ENCODE measurements at regions not wholly inside any gene's neighbourhood (a gene's known extent, or its start where the extent isn't known, plus 50 kb on each side); places are given as distances from the start of the nearest gene placed in this dataset.

DNA sequence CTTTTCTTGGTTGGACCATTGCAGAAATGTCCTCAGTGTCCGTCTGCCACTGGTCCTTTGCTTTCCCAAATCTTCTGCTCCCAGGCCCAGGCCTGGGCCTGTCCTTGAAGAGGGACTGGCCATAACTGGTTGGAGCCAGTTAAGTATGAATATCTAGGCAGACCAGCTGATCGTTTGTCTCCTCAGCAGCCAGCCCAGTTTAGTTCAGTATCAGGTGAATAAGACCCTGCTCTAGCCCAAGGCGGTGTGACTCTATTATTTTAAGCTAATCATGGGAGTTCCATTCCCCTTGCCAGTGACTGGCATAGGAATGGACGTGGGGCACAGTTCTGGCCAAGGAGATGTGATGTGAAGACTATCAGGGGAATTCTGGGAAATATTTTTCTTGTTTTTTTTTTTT is 73.9 kb upstream of the RASGRF1 start:
- TF ChIP-seq, protein P1, sequence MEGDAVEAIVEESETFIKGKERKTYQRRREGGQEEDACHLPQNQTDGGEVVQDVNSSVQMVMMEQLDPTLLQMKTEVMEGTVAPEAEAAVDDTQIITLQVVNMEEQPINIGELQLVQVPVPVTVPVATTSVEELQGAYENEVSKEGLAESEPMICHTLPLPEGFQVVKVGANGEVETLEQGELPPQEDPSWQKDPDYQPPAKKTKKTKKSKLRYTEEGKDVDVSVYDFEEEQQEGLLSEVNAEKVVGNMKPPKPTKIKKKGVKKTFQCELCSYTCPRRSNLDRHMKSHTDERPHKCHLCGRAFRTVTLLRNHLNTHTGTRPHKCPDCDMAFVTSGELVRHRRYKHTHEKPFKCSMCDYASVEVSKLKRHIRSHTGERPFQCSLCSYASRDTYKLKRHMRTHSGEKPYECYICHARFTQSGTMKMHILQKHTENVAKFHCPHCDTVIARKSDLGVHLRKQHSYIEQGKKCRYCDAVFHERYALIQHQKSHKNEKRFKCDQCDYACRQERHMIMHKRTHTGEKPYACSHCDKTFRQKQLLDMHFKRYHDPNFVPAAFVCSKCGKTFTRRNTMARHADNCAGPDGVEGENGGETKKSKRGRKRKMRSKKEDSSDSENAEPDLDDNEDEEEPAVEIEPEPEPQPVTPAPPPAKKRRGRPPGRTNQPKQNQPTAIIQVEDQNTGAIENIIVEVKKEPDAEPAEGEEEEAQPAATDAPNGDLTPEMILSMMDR (IDR thresholded peaks at IDR 0.05; ENCODE audit: insufficient read depth, low read depth, low read length, missing control alignments), result no peak
- DNase-seq (ENCODE audit: low read depth), result no peak
- no peak overlapping the region for H3K4me3 ChIP-seq (ENCODE audit: low read depth, low read length)

DNA sequence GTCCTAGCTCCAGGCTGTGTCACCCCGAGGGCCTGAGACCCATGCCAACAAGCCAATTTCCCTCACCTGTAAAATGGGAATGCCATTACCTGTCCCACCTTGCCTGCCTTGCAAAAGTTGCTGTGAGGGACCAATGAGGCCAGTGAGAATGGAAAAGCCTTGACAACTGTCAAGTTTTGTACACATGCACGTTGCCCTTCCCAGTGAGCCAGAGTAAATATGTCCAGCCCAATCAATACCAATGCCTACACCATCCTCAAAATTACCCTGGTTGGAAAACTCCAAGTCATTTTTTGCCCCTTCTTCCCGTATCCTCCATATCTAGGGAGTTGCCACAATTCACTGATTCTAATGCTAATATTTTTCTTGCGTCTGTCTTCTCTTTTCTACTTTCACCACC is 73.5 kb upstream of the RASGRF1 start:
- TF ChIP-seq, protein P1 (IDR thresholded peaks at IDR 0.05; ENCODE audit: insufficient read depth, low read depth, low read length, missing control alignments), result no peak
- H3K4me3 ChIP-seq (ENCODE audit: low read depth, low read length), result no peak overlapping the region
- DNase-seq (ENCODE audit: low read depth), result no peak

DNA sequence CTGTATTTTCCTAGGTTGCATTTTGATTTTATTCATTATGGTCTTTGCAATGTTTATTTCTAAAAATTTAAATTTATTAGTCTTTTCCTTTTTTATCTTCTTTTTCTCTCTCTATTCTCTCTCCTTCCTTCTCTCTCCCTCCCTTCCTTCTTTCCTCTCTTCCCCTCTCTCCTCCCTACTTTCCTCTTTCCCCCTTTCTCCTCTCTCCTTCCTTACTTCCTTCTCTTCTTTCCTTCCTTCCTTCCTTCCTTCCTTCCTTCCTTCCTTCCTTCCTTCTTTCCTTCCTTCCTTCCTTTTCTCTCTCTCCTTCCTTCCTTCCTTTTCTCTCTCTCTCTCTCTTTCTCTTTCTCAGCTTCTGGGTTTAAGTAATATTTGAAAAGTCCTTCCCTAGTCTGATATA is 72.8 kb upstream of the RASGRF1 start:
- TF ChIP-seq, protein P1 (IDR thresholded peaks at IDR 0.05; ENCODE audit: insufficient read depth, low read depth, low read length, missing control alignments), result no peak
- DNase-seq (ENCODE audit: low read depth), result no peak
- no peak overlapping the region for H3K4me3 ChIP-seq (ENCODE audit: low read depth, low read length)

DNA sequence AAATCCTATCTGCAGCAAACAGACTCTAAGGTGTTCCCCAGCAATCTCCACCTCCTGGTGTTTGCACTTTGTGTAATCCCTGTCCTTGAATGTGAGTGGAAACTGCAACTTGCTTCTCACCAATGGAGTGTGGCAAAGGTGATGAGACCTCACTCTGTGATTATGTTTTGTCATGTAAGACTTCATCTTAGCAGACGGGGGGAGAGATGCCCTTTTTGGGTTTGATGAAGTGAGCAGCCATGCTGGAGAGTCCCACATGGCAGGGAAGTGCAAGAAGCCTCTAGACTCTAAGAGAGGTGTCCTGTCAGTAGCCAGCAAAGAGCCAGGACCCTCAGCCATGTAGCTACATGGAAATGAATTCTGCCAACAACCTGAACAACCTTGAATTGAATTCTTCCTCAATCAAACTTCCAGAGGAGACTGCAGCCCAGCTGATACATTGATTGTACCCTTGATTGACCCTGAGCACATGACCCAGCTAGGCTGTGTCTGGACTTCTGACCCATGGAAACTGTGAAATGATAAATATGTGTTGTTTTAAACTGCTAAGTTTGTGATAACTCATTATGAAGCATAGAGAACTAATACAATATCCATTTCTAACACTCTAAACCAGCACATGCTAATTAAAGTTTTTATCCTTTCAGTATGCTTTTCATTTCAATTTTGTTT is 71.4 kb upstream of the RASGRF1 start:
- H3K4me3 ChIP-seq (ENCODE audit: low read depth, low read length), result no peak overlapping the region
- TF ChIP-seq, protein P1 (IDR thresholded peaks at IDR 0.05; ENCODE audit: insufficient read depth, low read depth, low read length, missing control alignments), result no peak
- no peak for DNase-seq (ENCODE audit: low read depth)

DNA sequence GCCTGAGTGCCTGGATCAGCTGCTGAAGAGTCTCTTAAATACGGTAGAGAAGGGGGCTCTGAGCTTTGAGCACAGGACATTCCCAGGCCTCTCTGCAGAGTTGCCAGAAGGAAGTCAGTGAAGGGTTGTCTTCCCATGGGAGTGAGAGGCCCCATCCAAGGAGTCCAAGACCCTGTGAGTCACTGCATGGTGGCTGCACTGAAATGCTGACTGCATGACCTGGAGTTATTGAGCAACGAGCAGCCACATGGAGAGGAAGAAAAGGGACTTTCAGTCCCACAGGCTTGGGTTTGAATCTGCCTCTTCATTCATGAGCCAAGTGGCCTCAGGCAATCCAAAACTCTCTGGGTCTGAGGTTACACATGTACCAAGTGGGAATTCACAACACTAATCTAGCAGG is 69.6 kb upstream of the RASGRF1 start:
- H3K4me3 ChIP-seq (ENCODE audit: low read depth, low read length), result no peak overlapping the region
- TF ChIP-seq, protein P1 (IDR thresholded peaks at IDR 0.05; ENCODE audit: insufficient read depth, low read depth, low read length, missing control alignments), result no peak
- DNase-seq (ENCODE audit: low read depth), result no peak

DNA sequence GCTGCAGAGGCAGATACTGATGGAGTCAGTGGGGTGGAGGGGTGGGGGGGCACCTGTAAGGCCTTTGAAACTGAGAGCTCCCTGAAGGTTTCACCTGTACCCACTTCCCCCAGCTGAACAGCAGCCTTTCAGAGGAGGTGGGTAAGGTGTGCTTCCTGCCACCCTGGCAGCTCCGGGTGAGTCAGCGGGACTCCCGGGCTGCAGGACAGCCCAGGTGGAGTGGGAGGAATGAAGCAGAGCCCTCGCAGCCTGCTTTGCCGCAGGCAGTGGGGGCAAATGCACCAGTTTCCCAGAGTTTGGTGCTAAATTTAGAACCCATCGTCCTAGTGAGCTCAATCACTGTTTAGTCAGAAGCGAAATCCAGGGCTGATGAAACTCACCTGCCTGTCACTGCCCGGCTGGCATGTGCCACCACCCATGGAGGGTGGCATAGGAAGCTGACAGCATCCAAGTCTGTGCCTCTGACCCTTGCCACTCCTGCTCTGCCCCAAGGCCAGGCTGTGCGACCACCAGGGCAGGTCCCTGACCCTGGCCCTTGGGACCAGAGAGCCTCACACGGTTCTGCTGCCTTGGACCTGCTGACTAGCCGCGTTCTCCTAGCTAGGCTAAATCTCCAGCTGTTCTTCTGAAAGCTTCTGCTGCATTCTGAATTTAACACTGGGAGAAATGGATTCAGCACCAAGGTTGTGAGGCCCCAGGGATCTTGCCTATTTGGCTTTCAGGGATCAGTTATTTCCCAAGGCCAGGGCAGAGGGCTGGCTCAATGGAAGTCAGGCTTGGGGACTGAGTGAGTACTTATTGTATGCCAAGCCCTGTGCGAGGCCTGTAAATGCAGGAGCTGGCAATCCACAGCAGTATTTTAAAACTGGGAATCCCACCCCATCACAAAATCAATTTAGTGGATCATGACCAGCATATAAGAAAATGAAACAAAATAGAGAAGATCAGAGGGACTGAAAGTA is 67.3 kb upstream of the RASGRF1 start:
- no peak for DNase-seq (ENCODE audit: low read depth)
- TF ChIP-seq, protein P1 (IDR thresholded peaks at IDR 0.05; ENCODE audit: insufficient read depth, low read depth, low read length, missing control alignments), result no peak
- no peak overlapping the region for H3K4me3 ChIP-seq (ENCODE audit: low read depth, low read length)

Measured in GM12865 (cell line).